Upper lobe of left lung (tissue), 6 donors: ENCODE measurements at regions not wholly inside any gene's neighbourhood (a gene's known extent, or its start where the extent isn't known, plus 50 kb on each side); places are given as distances from the start of the nearest gene placed in this dataset.

ENCODE experiments used
- ATAC-seq, 2 donors: fragments of 200-7000 bp; cut with Tn5 transposase; one replicate each; pipeline ENCODE4 v1.9.1; 2022; ENCODE audit warnings: mild to moderate bottlenecking in 2 of 2, moderate library complexity in 2 of 2; ENCODE audit not compliant: low FRiP score in 2 of 2
- DNase-seq, 2 donors: peaks; one replicate each; pipeline ENCODE4 v3.0.0-alpha.2; 2019 to 2020
- H3K27ac ChIP-seq, 4 donors: fragments of 200-600 bp; sonication (generic); one replicate each; pipeline ENCODE4 v1.5.1; 2016 to 2019
- H3K27me3 ChIP-seq, 4 donors: fragments of 200-600 bp; sonication (generic); one replicate each; pipeline ENCODE4 v1.5.1; 2017 to 2019
- H3K36me3 ChIP-seq, 4 donors: fragments of 200-600 bp; sonication (generic); one replicate each; pipeline ENCODE4 v1.5.1; 2016 to 2019
- H3K4me1 ChIP-seq, 4 donors: fragments of 200-600 bp; sonication (generic); one replicate each; pipeline ENCODE4 v1.5.1; 2018 to 2019
- H3K4me3 ChIP-seq, 4 donors: fragments of 200-600 bp; sonication (generic); one replicate each; pipeline ENCODE4 v1.5.1; 2017 to 2019; ENCODE audit warnings: mild to moderate bottlenecking in 2 of 4, moderate library complexity in 1 of 4
- H3K9me3 ChIP-seq, 4 donors: fragments of 200-600 bp; sonication (generic); one replicate each; pipeline ENCODE4 v1.5.1; 2018 to 2019
- CTCF ChIP-seq, 6 experiments: fragments of 450-650 bp in 4 of 6; fragments of 200-600 bp in 2 of 6; sonication (generic) in 2 of 6; IDR thresholded peaks; one replicate each; pipeline ENCODE4 v1.5.1; 2016 to 2019; ENCODE audit warnings: antibody characterized with exemption in 6 of 6
- EP300 ChIP-seq, 4 donors: sonication (generic); formaldehyde crosslinking; IDR thresholded peaks; one replicate each; pipeline ENCODE4 v1.5.1; 2017; ENCODE audit warnings: antibody characterized with exemption in 4 of 4, control low read depth in 2 of 4
- POLR2A ChIP-seq, 4 donors: fragments of 450-650 bp; IDR thresholded peaks; one replicate each; pipeline ENCODE4 v1.5.1; 2016 to 2017; ENCODE audit warnings: antibody characterized with exemption in 4 of 4, mild to moderate bottlenecking in 2 of 4
- POLR2AphosphoS5 ChIP-seq, 2 donors: sonication (generic); formaldehyde crosslinking; IDR thresholded peaks; one replicate each; pipeline ENCODE4 v1.5.1; 2017; ENCODE audit warnings: antibody characterized with exemption in 2 of 2
- WGBS, 2 donors: methylation state at CpG; one replicate each; pipeline ENCODE4 v1.1.5; 2017 to 2018; 5-methylcytosine and 5-hydroxymethylcytosine counted together
- donor health status: DM: no; HTN: no; CAD: no; lungs with moderate emphysema.
- donor health status: DM: no; HTN: yes; CAD: no; lungs with severe emphysema.

- H3K36me3 ChIP-seq, result no peaks in the 10 kb centered on the region
- H3K27ac ChIP-seq, result no peak overlapping the region
- H3K9me3 ChIP-seq, result no peaks in the 10 kb centered on the region
- DNase-seq (no peak), ATAC-seq (no peak)
- 86 to 96% methylated on average over 2 of the region's 2 CpGs for WGBS, 2 donors
- no peak overlapping the region for H3K4me3 ChIP-seq
- no peaks in the 10 kb centered on the region for H3K4me1 ChIP-seq
- H3K27me3 ChIP-seq, result no peaks in the 10 kb centered on the region
- TF ChIP-seq POLR2AphosphoS5 (IDR thresholded peaks at IDR 0.05), result no peak
- no peak for TF ChIP-seq EP300 (IDR thresholded peaks at IDR 0.05)
- TF ChIP-seq CTCF (IDR thresholded peaks at IDR 0.05), result no peak
- no peak for TF ChIP-seq POLR2A (IDR thresholded peaks at IDR 0.05)
Measured at GRCh38 chr2:215671244-215671643, 235.4 kb upstream of the FN1 start.

GRCh38 chr2:215670396-215670795, 234.5 kb upstream of the FN1 start:
- no peaks in the 10 kb centered on the region for H3K27me3 ChIP-seq
- H3K27ac ChIP-seq, result no peak overlapping the region
- no peak for TF ChIP-seq EP300 (IDR thresholded peaks at IDR 0.05)
- no peak for TF ChIP-seq POLR2AphosphoS5 (IDR thresholded peaks at IDR 0.05)
- no peak for TF ChIP-seq CTCF (IDR thresholded peaks at IDR 0.05)
- TF ChIP-seq POLR2A (IDR thresholded peaks at IDR 0.05), result no peak
- H3K36me3 ChIP-seq, result no peaks in the 10 kb centered on the region
- no peak overlapping the region for H3K4me3 ChIP-seq
- DNase-seq, result no peak
- H3K4me1 ChIP-seq, result no peaks in the 10 kb centered on the region
- 84 to 90% methylated on average over 4 of the region's 4 CpGs for WGBS, 2 donors
- no peaks in the 10 kb centered on the region for H3K9me3 ChIP-seq
- ATAC-seq, result no peak

- H3K4me1 ChIP-seq, result no peaks in the 10 kb centered on the region
- no peaks in the 10 kb centered on the region for H3K36me3 ChIP-seq
- TF ChIP-seq CTCF (IDR thresholded peaks at IDR 0.05) (no peak), POLR2A (IDR thresholded peaks at IDR 0.05) (no peak), EP300 (IDR thresholded peaks at IDR 0.05) (no peak), POLR2AphosphoS5 (IDR thresholded peaks at IDR 0.05) (no peak)
- WGBS, 2 donors, result 60 to 78% methylated on average over 5 of the region's 5 CpGs
- DNase-seq (no peak), ATAC-seq (no peak)
- no peak overlapping the region for H3K4me3 ChIP-seq
- H3K9me3 ChIP-seq, result no peaks in the 10 kb centered on the region
- H3K27ac ChIP-seq, result no peak overlapping the region
- no peaks in the 10 kb centered on the region for H3K27me3 ChIP-seq
Measured at GRCh38 chr2:215668378-215668775, 232.5 kb upstream of the FN1 start.

- no peak for DNase-seq
- WGBS, 2 donors, result 79 to 82% methylated on average over 10 of the region's 10 CpGs
- no peak overlapping the region for H3K27ac ChIP-seq
Measured at GRCh38 chr2:215667585-215668377, 231.9 kb upstream of the FN1 start.

More at GRCh38 chr2:215667585-215668377, 231.9 kb upstream of the FN1 start:
- Histone ChIP-seq H3K36me3 (no peaks in the 10 kb centered on the region), H3K9me3 (no peaks in the 10 kb centered on the region), H3K27me3 (no peaks in the 10 kb centered on the region), H3K4me3 (no peak overlapping the region), H3K4me1 (no peaks in the 10 kb centered on the region)
- TF ChIP-seq POLR2AphosphoS5 (IDR thresholded peaks at IDR 0.05) (no peak), EP300 (IDR thresholded peaks at IDR 0.05) (no peak), CTCF (IDR thresholded peaks at IDR 0.05) (no peak), POLR2A (IDR thresholded peaks at IDR 0.05) (no peak)
- ATAC-seq, result no peak
